Tibial nerve (tissue), 4 donors: ENCODE measurements at regions not wholly inside any gene's neighbourhood (a gene's known extent, or its start where the extent isn't known, plus 50 kb on each side); places are given as distances from the start of the nearest gene placed in this dataset.

Source experiments
- DNase-seq, 2 donors: peaks; one replicate each; pipeline ENCODE4 v3.0.0-alpha.2; 2019; ENCODE audit warnings: low spot score in 2 of 2
- H3K27ac ChIP-seq, 4 donors: fragments of 200-600 bp; sonication (generic) in 3 of 4; one replicate each; pipeline ENCODE4 v1.5.1; 2017 to 2019; ENCODE audit warnings: mild to moderate bottlenecking in 1 of 4
- H3K27me3 ChIP-seq, 2 donors: fragments of 200-600 bp; sonication (generic) in 1 of 2; one replicate each; pipeline versions ENCODE4 v1.5.1 to v1.6.0; 2017 to 2019
- H3K36me3 ChIP-seq, 3 donors: fragments of 200-600 bp; sonication (generic); one replicate each; pipeline ENCODE4 v1.5.1; 2018 to 2019
- H3K4me1 ChIP-seq, 4 donors: fragments of 200-600 bp; sonication (generic) in 3 of 4; one replicate each; pipeline ENCODE4 v1.5.1; 2017 to 2019
- H3K4me3 ChIP-seq, 4 donors: fragments of 200-600 bp; sonication (generic) in 3 of 4; one replicate each; pipeline ENCODE4 v1.5.1; 2017 to 2019; ENCODE audit warnings: mild to moderate bottlenecking in 1 of 4, moderate library complexity in 1 of 4
- H3K9me3 ChIP-seq, 4 donors: fragments of 200-600 bp; sonication (generic) in 3 of 4; one replicate each; pipeline ENCODE4 v1.5.1; 2017 to 2019
- EP300 ChIP-seq, 2 donors: sonication (generic); formaldehyde crosslinking; IDR thresholded peaks; one replicate each; pipeline ENCODE4 v1.6.1; 2017; ENCODE audit warnings: antibody characterized with exemption in 2 of 2, mild to moderate bottlenecking in 1 of 2
- POLR2A ChIP-seq, 2 donors: fragments of 450-650 bp; IDR thresholded peaks; one replicate each; pipeline ENCODE4 v1.6.1; 2017; ENCODE audit warnings: antibody characterized with exemption in 2 of 2, mild to moderate bottlenecking in 2 of 2, moderate library complexity in 2 of 2
- WGBS, 2 donors: methylation state at CpG; one replicate each; pipeline ENCODE4 v1.1.5; 2018; 5-methylcytosine and 5-hydroxymethylcytosine counted together
- TF ChIP-seq, protein P1 (sequence below), 5 experiments: fragments of 200-600 bp in 3 of 5; fragments of 450-650 bp in 2 of 5; sonication (generic) in 3 of 5; IDR thresholded peaks; one replicate each; pipeline ENCODE4 v1.5.1; 2016 to 2019; ENCODE audit warnings: antibody characterized with exemption in 5 of 5, mild to moderate bottlenecking in 3 of 5, moderate library complexity in 2 of 5

- Histone ChIP-seq H3K4me3 (no peak overlapping the region), H3K36me3 (no peaks in the 10 kb centered on the region), H3K27ac (no peak overlapping the region), H3K9me3 (peaks cover 0 to 4% (median 0%) of the 10 kb centered on the region in 4 donors), H3K4me1 (no peaks in the 10 kb centered on the region), H3K27me3 (no peaks in the 10 kb centered on the region)
- 68 to 71% methylated on average over 11 of the region's 11 CpGs for WGBS, 2 donors
- TF ChIP-seq POLR2A (IDR thresholded peaks at IDR 0.05) (no peak), EP300 (IDR thresholded peaks at IDR 0.05) (no peak)
- TF ChIP-seq, protein P1, sequence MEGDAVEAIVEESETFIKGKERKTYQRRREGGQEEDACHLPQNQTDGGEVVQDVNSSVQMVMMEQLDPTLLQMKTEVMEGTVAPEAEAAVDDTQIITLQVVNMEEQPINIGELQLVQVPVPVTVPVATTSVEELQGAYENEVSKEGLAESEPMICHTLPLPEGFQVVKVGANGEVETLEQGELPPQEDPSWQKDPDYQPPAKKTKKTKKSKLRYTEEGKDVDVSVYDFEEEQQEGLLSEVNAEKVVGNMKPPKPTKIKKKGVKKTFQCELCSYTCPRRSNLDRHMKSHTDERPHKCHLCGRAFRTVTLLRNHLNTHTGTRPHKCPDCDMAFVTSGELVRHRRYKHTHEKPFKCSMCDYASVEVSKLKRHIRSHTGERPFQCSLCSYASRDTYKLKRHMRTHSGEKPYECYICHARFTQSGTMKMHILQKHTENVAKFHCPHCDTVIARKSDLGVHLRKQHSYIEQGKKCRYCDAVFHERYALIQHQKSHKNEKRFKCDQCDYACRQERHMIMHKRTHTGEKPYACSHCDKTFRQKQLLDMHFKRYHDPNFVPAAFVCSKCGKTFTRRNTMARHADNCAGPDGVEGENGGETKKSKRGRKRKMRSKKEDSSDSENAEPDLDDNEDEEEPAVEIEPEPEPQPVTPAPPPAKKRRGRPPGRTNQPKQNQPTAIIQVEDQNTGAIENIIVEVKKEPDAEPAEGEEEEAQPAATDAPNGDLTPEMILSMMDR (IDR thresholded peaks at IDR 0.05) = no peak
- DNase-seq = peak in 1 of 2 donors; percentile 4
Observed at GRCh38 chr12:118694128-118694775, 287.1 kb upstream of the SRRM4 start.

- peaks cover 0 to 4% (median 0%) of the 10 kb centered on the region in 4 donors for H3K9me3 ChIP-seq
- DNase-seq = no peak
- no peak overlapping the region for H3K4me3 ChIP-seq
- TF ChIP-seq EP300 (IDR thresholded peaks at IDR 0.05) (no peak), POLR2A (IDR thresholded peaks at IDR 0.05) (no peak)
- TF ChIP-seq, protein P1 (IDR thresholded peaks at IDR 0.05) = no peak
- H3K27me3 ChIP-seq = no peaks in the 10 kb centered on the region
- no peak overlapping the region for H3K27ac ChIP-seq
- H3K4me1 ChIP-seq = no peaks in the 10 kb centered on the region
- no peaks in the 10 kb centered on the region for H3K36me3 ChIP-seq
- WGBS, 2 donors = 40 to 49% methylated on average over 5 of the region's 5 CpGs
Observed at GRCh38 chr12:118704527-118705241, 276.7 kb upstream of the SRRM4 start.

GRCh38 chr12:118706437-118706836 lies 274.9 kb upstream of the SRRM4 start:
- Histone ChIP-seq H3K4me3 (no peak overlapping the region), H3K4me1 (no peaks in the 10 kb centered on the region), H3K27me3 (no peaks in the 10 kb centered on the region), H3K36me3 (no peaks in the 10 kb centered on the region), H3K9me3 (no peaks in the 10 kb centered on the region), H3K27ac (no peak overlapping the region)
- TF ChIP-seq, protein P1 (IDR thresholded peaks at IDR 0.05) = no peak
- TF ChIP-seq EP300 (IDR thresholded peaks at IDR 0.05) = no peak
- no peak for TF ChIP-seq POLR2A (IDR thresholded peaks at IDR 0.05)
- DNase-seq = no peak

DNA sequence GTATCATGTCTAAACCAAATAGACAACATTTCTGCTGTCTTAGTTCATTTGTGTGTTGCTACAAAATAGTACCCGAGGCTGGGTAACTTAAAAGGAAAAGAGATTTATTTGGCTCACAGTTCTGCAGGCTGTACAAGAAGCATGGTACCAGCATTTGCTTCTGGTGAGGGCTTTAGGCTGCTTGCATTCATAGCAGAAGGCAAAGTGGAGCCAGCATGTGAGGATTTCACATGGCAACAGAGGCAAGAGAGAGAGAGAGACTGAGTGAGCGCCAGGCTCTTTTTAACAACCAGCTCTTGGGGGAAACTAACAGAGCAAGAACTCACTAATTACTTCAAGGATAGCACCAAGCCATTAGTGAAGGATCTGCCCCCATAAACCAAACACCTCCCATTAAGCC lies 271.4 kb upstream of the SRRM4 start:
- Histone ChIP-seq H3K27ac (no peak overlapping the region), H3K36me3 (no peaks in the 10 kb centered on the region), H3K4me1 (no peaks in the 10 kb centered on the region), H3K9me3 (peaks cover 0 to 2% (median 0%) of the 10 kb centered on the region in 4 donors), H3K27me3 (no peaks in the 10 kb centered on the region), H3K4me3 (no peak overlapping the region)
- DNase-seq = no peak
- TF ChIP-seq, protein P1 (IDR thresholded peaks at IDR 0.05) = no peak
- TF ChIP-seq POLR2A (IDR thresholded peaks at IDR 0.05) (no peak), EP300 (IDR thresholded peaks at IDR 0.05) (no peak)
- 62 to 75% methylated on average over 2 of the region's 2 CpGs for WGBS, 2 donors

- Histone ChIP-seq H3K9me3 (peaks cover 0 to 2% (median 0%) of the 10 kb centered on the region in 4 donors), H3K36me3 (no peaks in the 10 kb centered on the region), H3K4me3 (no peak overlapping the region), H3K4me1 (no peaks in the 10 kb centered on the region), H3K27me3 (no peaks in the 10 kb centered on the region), H3K27ac (no peak overlapping the region)
- no peak for TF ChIP-seq EP300 (IDR thresholded peaks at IDR 0.05)
- TF ChIP-seq POLR2A (IDR thresholded peaks at IDR 0.05) = no peak
- TF ChIP-seq, protein P1 (IDR thresholded peaks at IDR 0.05) = no peak
- 88 to 100% methylated on average over 1 of the region's 1 CpG for WGBS, 2 donors
- no peak for DNase-seq
Observed at GRCh38 chr12:118711185-118711584, 270.2 kb upstream of the SRRM4 start.
